GM12878 (cell line): ENCODE measurements at regions not wholly inside any gene's neighbourhood (a gene's known extent, or its start where the extent isn't known, plus 50 kb on each side); places are given as distances from the start of the nearest gene placed in this dataset.

Experiments used
- ASH2L ChIP-seq: fragments of 300-600, 200-600 bp; sonication (generic); IDR thresholded peaks from 2 replicates; pipeline ENCODE4 v1.6.1; 2017; ENCODE audit warnings: low read depth, mild to moderate bottlenecking, borderline replicate concordance
- ELK1 ChIP-seq: IDR thresholded peaks from 2 replicates; pipeline ENCODE4 v1.6.1; 2012; ENCODE audit warnings: low read depth, low read length, improper control_type of control experiment
- EP300 ChIP-seq, 2 experiments: fragments of 150-350 bp in 1 of 2; IDR thresholded peaks; 2 replicates each; pipeline ENCODE4 v1.6.1; 2011 to 2012; ENCODE audit warnings: low read depth in 2 of 2, low read length in 2 of 2, borderline replicate concordance in 1 of 2, improper control_type of control experiment in 1 of 2, inconsistent platforms in 1 of 2; ENCODE audit not compliant: control insufficient read depth in 1 of 2
- ETV6 ChIP-seq, 2 experiments: fragments of 450-650 bp in 1 of 2; IDR thresholded peaks in 1 of 2; conservative IDR thresholded peaks in 1 of 2; 2 replicates each; pipeline ENCODE4 v1.6.1; 2014; ENCODE audit warnings: antibody characterized with exemption in 1 of 2, borderline replicate concordance in 1 of 2, low read depth in 1 of 2, mild to moderate bottlenecking in 1 of 2, moderate library complexity in 1 of 2
- KDM1A ChIP-seq: fragments of 200-600 bp; sonication (generic); IDR thresholded peaks from 2 replicates; pipeline ENCODE4 v1.6.1; 2016; ENCODE audit warnings: borderline replicate concordance
- NFYA ChIP-seq: IDR thresholded peaks from 2 replicates; pipeline ENCODE4 v1.6.1; 2011; ENCODE audit warnings: low read depth, mild to moderate bottlenecking, low read length, improper control_type of control experiment, borderline replicate concordance
- RUNX3 ChIP-seq: IDR thresholded peaks from 2 replicates; pipeline ENCODE4 v1.6.1; 2012; ENCODE audit warnings: low read length, inconsistent platforms
- SMARCA5 ChIP-seq: fragments of 450-650 bp; IDR thresholded peaks from 2 replicates; pipeline ENCODE4 v1.6.1; 2017; ENCODE audit warnings: mild to moderate bottlenecking
- YY1 ChIP-seq: IDR thresholded peaks from 2 replicates; pipeline ENCODE4 v1.6.1; 2011; ENCODE audit warnings: low read depth, mild to moderate bottlenecking, low read length
- TF ChIP-seq, protein P1 (sequence below): IDR thresholded peaks from 2 replicates; pipeline ENCODE4 v1.6.1; 2012; ENCODE audit warnings: mild to moderate bottlenecking, low read depth, low read length
- TF ChIP-seq, protein P2 (sequence below): fragments of 450-650 bp; IDR thresholded peaks from 2 replicates; pipeline ENCODE4 v1.6.1; 2017; ENCODE audit warnings: borderline replicate concordance

DNA sequence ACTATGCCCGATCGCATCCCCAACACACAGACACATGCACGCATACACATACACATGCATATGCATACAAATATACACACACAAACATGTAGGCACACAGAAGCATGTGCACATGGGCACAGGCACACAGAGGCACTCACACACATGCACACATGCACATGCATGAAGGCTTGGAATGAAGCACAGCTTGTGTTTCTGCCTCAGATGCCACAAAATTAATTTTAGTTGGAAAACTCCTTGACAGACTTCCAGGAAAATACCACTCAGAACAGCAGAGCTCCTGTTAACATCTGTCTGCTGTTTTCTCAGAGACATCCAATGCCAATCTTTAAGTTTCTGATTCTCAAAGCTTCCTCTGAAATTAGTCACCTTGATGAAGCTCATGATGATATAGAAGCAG is 532.7 kb downstream of the RFC3 start (continued):
- TF ChIP-seq EP300 (IDR thresholded peaks at IDR 0.05; ENCODE audit: borderline replicate concordance in 1 of 2, control insufficient read depth in 1 of 2, low read depth in 2 of 2, low read length in 2 of 2), result no peak
- no peak for TF ChIP-seq NFYA
- no peak for TF ChIP-seq RUNX3
- no peak for TF ChIP-seq ELK1
- no peak for TF ChIP-seq ASH2L
- TF ChIP-seq, protein P1, sequence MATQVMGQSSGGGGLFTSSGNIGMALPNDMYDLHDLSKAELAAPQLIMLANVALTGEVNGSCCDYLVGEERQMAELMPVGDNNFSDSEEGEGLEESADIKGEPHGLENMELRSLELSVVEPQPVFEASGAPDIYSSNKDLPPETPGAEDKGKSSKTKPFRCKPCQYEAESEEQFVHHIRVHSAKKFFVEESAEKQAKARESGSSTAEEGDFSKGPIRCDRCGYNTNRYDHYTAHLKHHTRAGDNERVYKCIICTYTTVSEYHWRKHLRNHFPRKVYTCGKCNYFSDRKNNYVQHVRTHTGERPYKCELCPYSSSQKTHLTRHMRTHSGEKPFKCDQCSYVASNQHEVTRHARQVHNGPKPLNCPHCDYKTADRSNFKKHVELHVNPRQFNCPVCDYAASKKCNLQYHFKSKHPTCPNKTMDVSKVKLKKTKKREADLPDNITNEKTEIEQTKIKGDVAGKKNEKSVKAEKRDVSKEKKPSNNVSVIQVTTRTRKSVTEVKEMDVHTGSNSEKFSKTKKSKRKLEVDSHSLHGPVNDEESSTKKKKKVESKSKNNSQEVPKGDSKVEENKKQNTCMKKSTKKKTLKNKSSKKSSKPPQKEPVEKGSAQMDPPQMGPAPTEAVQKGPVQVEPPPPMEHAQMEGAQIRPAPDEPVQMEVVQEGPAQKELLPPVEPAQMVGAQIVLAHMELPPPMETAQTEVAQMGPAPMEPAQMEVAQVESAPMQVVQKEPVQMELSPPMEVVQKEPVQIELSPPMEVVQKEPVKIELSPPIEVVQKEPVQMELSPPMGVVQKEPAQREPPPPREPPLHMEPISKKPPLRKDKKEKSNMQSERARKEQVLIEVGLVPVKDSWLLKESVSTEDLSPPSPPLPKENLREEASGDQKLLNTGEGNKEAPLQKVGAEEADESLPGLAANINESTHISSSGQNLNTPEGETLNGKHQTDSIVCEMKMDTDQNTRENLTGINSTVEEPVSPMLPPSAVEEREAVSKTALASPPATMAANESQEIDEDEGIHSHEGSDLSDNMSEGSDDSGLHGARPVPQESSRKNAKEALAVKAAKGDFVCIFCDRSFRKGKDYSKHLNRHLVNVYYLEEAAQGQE, result no peak
- TF ChIP-seq YY1, result no peak
- TF ChIP-seq, protein P2, sequence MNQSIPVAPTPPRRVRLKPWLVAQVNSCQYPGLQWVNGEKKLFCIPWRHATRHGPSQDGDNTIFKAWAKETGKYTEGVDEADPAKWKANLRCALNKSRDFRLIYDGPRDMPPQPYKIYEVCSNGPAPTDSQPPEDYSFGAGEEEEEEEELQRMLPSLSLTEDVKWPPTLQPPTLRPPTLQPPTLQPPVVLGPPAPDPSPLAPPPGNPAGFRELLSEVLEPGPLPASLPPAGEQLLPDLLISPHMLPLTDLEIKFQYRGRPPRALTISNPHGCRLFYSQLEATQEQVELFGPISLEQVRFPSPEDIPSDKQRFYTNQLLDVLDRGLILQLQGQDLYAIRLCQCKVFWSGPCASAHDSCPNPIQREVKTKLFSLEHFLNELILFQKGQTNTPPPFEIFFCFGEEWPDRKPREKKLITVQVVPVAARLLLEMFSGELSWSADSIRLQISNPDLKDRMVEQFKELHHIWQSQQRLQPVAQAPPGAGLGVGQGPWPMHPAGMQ, result no peak
- no peak for TF ChIP-seq ETV6 (conservative IDR thresholded peaks at IDR 0.05 in 1 of 2, IDR thresholded peaks at IDR 0.05 in 1 of 2; ENCODE audit: borderline replicate concordance in 1 of 2, low read depth in 1 of 2)
- TF ChIP-seq SMARCA5, result no peak
- TF ChIP-seq KDM1A, result no peak
